ENCODE measurements at regions not wholly inside any gene's neighbourhood (a gene's known extent, or its start where the extent isn't known, plus 50 kb on each side); places are given as distances from the start of the nearest gene placed in this dataset.

DNA sequence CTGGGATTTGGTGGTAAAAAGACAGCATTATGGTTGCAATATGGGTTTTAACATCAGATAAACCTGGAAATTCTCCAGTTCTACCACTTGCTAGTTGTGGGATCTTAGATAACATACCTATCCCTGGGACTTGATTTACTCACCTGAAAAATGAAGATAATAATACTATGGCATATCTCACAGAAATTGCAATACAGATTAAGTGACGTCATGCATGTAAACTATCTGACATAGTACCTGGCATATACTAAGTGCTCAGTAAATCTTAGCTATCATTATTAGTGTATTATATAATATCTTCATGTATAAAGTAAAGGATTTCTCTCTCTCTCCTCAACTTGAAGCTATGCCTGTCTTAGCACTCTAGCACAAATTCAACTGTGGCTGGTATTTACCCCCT, 192.5 kb downstream of the PCDH19 start:
- DNase-seq = no peak

DNA sequence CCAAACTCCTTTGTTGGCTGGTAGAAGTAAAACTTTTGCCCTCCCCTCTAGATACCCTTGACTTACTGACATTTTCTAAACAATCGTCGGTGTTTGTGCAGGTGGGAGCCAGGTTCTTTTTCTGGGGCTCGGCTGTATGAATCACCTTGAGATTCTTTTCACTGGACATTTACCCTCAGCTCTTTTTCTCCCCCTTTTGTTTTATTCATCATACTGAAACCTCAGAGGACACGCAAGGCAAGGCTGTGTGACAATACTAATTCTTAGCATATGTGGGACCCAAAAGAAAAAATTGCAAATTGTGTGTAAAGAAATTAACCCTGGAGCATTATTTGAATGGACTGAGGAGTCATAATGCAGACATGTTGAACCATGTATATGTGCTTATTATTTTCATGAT, 194.0 kb downstream of the PCDH19 start:
- no peak for DNase-seq

DNA sequence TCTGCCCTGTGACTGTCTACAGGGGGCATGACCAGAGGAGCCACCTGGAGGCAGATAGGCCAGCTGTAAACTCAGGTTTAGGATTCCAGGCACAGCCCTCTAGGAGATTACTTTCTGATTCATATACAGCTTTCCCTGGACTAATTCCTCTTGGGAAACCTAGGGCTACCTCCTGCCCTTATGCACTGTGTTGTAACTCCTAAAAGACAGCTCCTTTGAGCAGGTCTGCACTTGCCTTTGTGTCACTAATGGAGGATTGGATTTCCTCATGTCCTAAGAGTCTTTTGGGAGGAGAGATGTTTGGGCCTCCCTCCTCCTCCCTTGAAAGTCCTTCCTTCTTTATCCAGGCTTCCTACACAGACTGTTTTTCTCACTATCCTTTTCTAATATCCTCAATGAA, 202.0 kb downstream of the PCDH19 start:
- no peak for DNase-seq

DNA sequence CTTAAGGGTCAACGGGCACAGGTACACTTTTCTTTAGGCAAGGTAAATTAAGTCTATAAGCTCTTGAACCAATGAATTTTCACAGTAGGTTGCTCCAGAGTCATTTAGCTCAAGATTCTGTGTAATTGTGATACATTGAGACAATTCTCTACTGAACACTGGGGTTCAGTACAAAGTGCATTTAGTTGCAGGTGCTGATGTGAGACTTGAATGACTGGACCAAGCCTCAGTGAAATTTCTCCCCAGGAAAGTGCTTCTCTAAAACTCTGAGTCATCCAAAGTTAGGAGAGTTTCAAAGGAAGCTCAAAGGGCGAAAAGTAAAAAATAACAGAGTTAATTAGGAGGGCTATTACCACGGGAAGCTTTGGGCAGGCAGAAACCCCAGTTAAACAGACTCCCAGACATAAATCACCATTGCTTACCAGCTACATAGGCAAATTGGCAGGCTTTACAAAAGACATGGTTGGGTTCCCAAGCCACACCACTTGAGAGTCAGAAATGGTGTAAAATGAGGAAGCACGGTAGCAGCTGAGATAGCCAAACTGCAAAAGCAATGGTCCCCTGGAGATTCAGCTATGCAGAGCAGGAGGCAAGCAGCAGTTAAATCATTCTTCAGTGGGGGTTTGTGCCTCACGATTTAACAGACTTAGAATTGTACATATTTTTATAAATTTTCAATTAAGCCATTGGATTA, 202.6 kb downstream of the PCDH19 start:
- DNase-seq = peak; percentile 20

DNA sequence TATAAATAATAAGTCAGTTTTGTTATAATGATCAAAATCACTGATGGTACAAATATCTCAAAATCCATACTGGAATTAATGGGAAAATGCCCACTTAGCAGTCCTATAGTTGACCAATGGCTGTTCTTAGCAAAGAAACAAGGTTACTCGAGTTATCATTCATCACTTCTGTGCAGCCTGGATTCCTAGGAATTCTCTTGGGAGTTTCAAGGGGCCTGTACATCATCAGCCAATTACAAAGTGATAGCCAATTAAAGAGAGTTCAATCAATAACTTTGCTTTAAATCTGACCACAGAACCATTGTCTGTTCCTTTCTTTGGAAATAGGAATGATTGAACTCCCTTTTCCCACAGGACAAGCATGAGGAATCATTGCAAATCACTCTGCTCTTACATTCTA, 205.5 kb downstream of the PCDH19 start:
- DNase-seq = no peak

DNA sequence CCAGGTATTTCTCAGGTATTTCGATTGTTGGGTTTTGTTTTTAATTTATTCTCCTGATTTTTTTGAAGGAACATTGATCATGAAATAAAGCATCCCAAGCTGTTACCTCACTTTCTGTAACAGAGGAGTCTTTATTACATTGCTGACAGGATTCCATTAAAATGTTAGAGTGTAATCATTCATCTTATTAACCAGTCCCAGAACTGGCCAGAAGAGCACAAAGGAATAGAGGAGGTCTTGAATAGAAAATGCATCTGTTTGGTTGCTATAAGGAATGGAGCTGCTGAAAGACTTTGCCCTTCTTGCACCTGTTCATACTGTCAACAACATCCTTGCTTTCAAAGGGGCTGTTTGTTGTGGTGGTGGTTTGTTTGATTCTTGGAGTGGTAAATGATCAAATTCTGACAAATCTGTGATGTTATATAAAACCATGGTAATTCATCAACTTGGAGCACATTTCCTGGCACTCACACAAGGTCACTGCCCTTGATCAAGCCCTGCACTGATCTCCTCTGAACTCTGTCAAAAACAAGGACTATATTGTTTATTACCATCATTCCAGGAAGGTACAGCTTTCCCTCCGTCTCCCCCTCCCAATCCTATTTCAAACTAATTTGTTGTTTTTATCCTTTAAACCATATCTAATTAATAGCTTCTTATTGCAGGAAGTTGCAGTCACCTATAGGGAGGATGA, 215.8 kb downstream of the PCDH19 start:
- DNase-seq = no peak

Data from OCI-M1 (cell line).